K562 (cell line): ENCODE measurements at regions not wholly inside any gene's neighbourhood (a gene's known extent, or its start where the extent isn't known, plus 50 kb on each side); places are given as distances from the start of the nearest gene placed in this dataset.

ENCODE experiments used
- ATAC-seq: fragments of 200-7000 bp; cut with Tn5 transposase; 3 replicates; pipeline ENCODE4 v1.9.1; 2020; ENCODE audit warnings: moderate library complexity
- BruUV-seq: library from RNA; stranded (reverse); fragments of 400-500 nt; replicated peaks from 2 replicates; lab custom pipeline; 2021; lab: Mats Ljungman, UMichigan
- CTCF ChIA-PET: fragments of 300-600 bp; formaldehyde crosslinking; extraction: SDS; loops from one replicate; lab custom pipeline; 2021; ENCODE audit warnings: low intra/inter-chr PET ratio; lab: Yijun Ruan, JAX
- POLR2A ChIA-PET: fragments of 300-600, 350-650 bp; sonication (Branson Sonifier 250); formaldehyde crosslinking; extraction: SDS; loops from one replicate; lab custom pipeline; 2021; ENCODE audit warnings: antibody characterized with exemption, inconsistent platforms; lab: Yijun Ruan, JAX
- DNase-seq, 4 experiments: peaks; one replicate each; pipeline versions ENCODE4 v3.0.0 to v3.0.0-alpha.2; 2011 to 2018; ENCODE audit warnings: low spot score in 3 of 4, mixed read lengths in 3 of 4; ENCODE audit errors: extremely low read depth in 1 of 4
- FAIRE-seq: peaks from 2 replicates; lab custom pipeline; 2011; peaks lifted over from hg19 to GRCh38; lab: Jason Lieb, UNC
- H2AFZ ChIP-seq: 2 replicates; pipeline ENCODE4 v1.6.0; 2011; ENCODE audit warnings: low read depth, low read length, control low read depth, inconsistent platforms
- H3K27ac ChIP-seq: fragments of 200-600 bp; 3 replicates; pipeline ENCODE4 v1.8.0; 2011; ENCODE audit warnings: low read depth, mild to moderate bottlenecking, control low read depth, inconsistent platforms, low read length, moderate library complexity, mixed read lengths; ENCODE audit errors: extremely low read depth
- H3K27me3 ChIP-seq, 2 experiments: fragments of 300-600 bp in 1 of 2; 2 replicates in 1 of 2; 3 replicates in 1 of 2; pipeline versions ENCODE4 v1.6.0 to v1.8.0; 2011; ENCODE audit warnings: inconsistent platforms in 2 of 2, low read length in 2 of 2, mild to moderate bottlenecking in 1 of 2, mixed read lengths in 1 of 2, moderate library complexity in 1 of 2; ENCODE audit not compliant: control insufficient read depth in 2 of 2, insufficient read depth in 2 of 2
- H3K36me3 ChIP-seq: fragments of 300-600 bp; 3 replicates; pipeline ENCODE4 v1.8.0; 2011; ENCODE audit warnings: mild to moderate bottlenecking, low read length, inconsistent platforms; ENCODE audit not compliant: control insufficient read depth, insufficient read depth
- H3K4me1 ChIP-seq, 2 experiments: fragments of 200-600 bp in 1 of 2; replicated peaks in 1 of 2; 2 replicates in 1 of 2; 3 replicates in 1 of 2; pipeline versions ENCODE4 v1.5.1 to v1.8.0; 2011; ENCODE audit warnings: inconsistent platforms in 2 of 2, low read length in 2 of 2, mild to moderate bottlenecking in 1 of 2, mixed read lengths in 1 of 2, moderate library complexity in 1 of 2; ENCODE audit not compliant: control insufficient read depth in 2 of 2, insufficient read depth in 2 of 2
- H3K4me2 ChIP-seq: 2 replicates; pipeline ENCODE4 v1.6.1; 2011; ENCODE audit warnings: low read length, control low read depth, inconsistent platforms, mixed read lengths; ENCODE audit not compliant: insufficient read depth
- H3K4me3 ChIP-seq: fragments of 200-600 bp; sonication (generic), shearing (Covaris generic); 2 replicates; pipeline ENCODE4 v1.5.1; 2016; ENCODE audit warnings: control low read depth, inconsistent platforms
- H3K79me2 ChIP-seq: fragments of 200-600 bp; 3 replicates; pipeline ENCODE4 v1.8.0; 2011; ENCODE audit warnings: low read length, inconsistent platforms; ENCODE audit not compliant: control insufficient read depth, insufficient read depth
- H3K9ac ChIP-seq, 2 experiments: 2 replicates each; pipeline versions ENCODE4 v1.6.0 to v1.6.1; 2011; ENCODE audit warnings: low read depth in 2 of 2, low read length in 2 of 2, control low read depth in 1 of 2, inconsistent platforms in 1 of 2, mild to moderate bottlenecking in 1 of 2, mixed read lengths in 1 of 2; ENCODE audit not compliant: insufficient read depth in 1 of 2
- H3K9me1 ChIP-seq: one replicate; pipeline ENCODE4 v1.6.0; 2011; ENCODE audit warnings: inconsistent platforms, mild to moderate bottlenecking, low read length, moderate library complexity; ENCODE audit not compliant: control insufficient read depth, insufficient read depth
- H3K9me3 ChIP-seq: replicated peaks from 2 replicates; pipeline ENCODE4 v1.5.1; 2011; ENCODE audit warnings: low read depth, low read length, inconsistent platforms; ENCODE audit not compliant: control insufficient read depth, insufficient read depth
- H4K20me1 ChIP-seq: replicated peaks from 2 replicates; pipeline ENCODE4 v1.6.1; 2011; ENCODE audit warnings: low read length, inconsistent platforms, mixed read lengths; ENCODE audit not compliant: control insufficient read depth, insufficient read depth
- HSF4 ChIP-seq: fragments of 250-450 bp; sonication (Bioruptor Pico); IDR thresholded peaks from 2 replicates; pipeline ENCODE4 v2.1.2; 2022; ENCODE audit warnings: mild to moderate bottlenecking, moderate library complexity, borderline replicate concordance
- MECOM ChIP-seq: fragments of 250-450 bp; sonication (Bioruptor Pico); IDR thresholded peaks from 2 replicates; pipeline ENCODE4 v1.8.0; 2022; ENCODE audit warnings: inconsistent platforms
- SMAD2 ChIP-seq: fragments of 150-350 bp; IDR thresholded peaks from 2 replicates; pipeline ENCODE4 v1.6.1; 2014; ENCODE audit warnings: low read depth, mild to moderate bottlenecking, low read length
- SNRNP70 ChIP-seq: fragments of 200-400 bp; formaldehyde crosslinking; optimal IDR thresholded peaks from 2 replicates; pipeline ENCODE3; 2017; ENCODE audit warnings: low read depth, low read length
- STAT5B ChIP-seq: fragments of 250-450 bp; sonication (Bioruptor Pico); IDR thresholded peaks from 2 replicates; pipeline ENCODE4 v1.8.0; 2021; ENCODE audit warnings: mild to moderate bottlenecking, inconsistent platforms
- TCF3 ChIP-seq: sonication (generic); formaldehyde crosslinking; IDR thresholded peaks from 2 replicates; pipeline ENCODE4 v1.4.0; 2020; ENCODE audit warnings: mild to moderate bottlenecking, missing genetic modification reagents
- TRIM24 ChIP-seq, 2 experiments: fragments of 450-650 bp; IDR thresholded peaks; 2 replicates each; pipeline ENCODE4 v1.6.1; 2016
- ZBED1 ChIP-seq: IDR thresholded peaks from 2 replicates; pipeline ENCODE4 v1.6.1; 2014
- ZFPM2 ChIP-seq: fragments of 250-450 bp; sonication (Bioruptor Pico); IDR thresholded peaks from 2 replicates; pipeline ENCODE4 v1.5.1; 2022; ENCODE audit warnings: mild to moderate bottlenecking
- ZNF146 ChIP-seq: IDR thresholded peaks from one replicate; pipeline ENCODE4 v1.6.1; 2018; ENCODE audit warnings: missing compliant biosample characterization; ENCODE audit not compliant: unreplicated experiment
- ZNF224 ChIP-seq: sonication (generic); formaldehyde crosslinking; IDR thresholded peaks from 2 replicates; pipeline ENCODE4 v1.8.0; 2022; ENCODE audit warnings: mild to moderate bottlenecking, missing genetic modification reagents
- ZNF3 ChIP-seq: fragments of 250-450 bp; sonication (Bioruptor Pico); IDR thresholded peaks from 2 replicates; pipeline ENCODE4 v1.5.0; 2021; ENCODE audit warnings: mild to moderate bottlenecking, moderate library complexity
- ZNF384 ChIP-seq: IDR thresholded peaks from 2 replicates; pipeline ENCODE4 v1.6.1; 2012; ENCODE audit warnings: low read depth, low read length, improper control_type of control experiment
- ZNF408 ChIP-seq: fragments of 250-450 bp; sonication (Bioruptor Pico); IDR thresholded peaks from 2 replicates; pipeline ENCODE4 v1.4.0; 2020; ENCODE audit warnings: low read depth, mild to moderate bottlenecking, moderate library complexity
- WGBS: fragments of 100-300 bp; shearing (Covaris generic); methylation state at CpG from one replicate; pipeline ENCODE4 v1.1.6; 2016; ENCODE audit warnings: low coverage, mixed read lengths; ENCODE audit not compliant: insufficient coverage; ENCODE audit errors: missing lambda C conversion rate; 5-methylcytosine and 5-hydroxymethylcytosine counted together
- in situ Hi-C: fragments of 300-500 bp; cut with MboI; formaldehyde crosslinking; loops from 4 replicates; pipeline ENCODE4 v1.15.0; 2018; ENCODE audit warnings: inconsistent platforms, mixed read lengths
- intact Hi-C: fragments of 100-400 bp; cut with micrococcal nuclease; formaldehyde crosslinking; loops from 2 replicates; pipeline ENCODE4 v1.14.2; 2022

- no peaks in the 10 kb centered on the region for H3K9me3 ChIP-seq
- no peak overlapping the region for H3K4me3 ChIP-seq
- no TSS peak for BruUV-seq
- TF ChIP-seq ZNF146 (CRISPR knock-in tag) (no peak), ZBED1 (no peak), TCF3 (CRISPR knock-in tag) (no peak), TRIM24 (IDR thresholded peaks at IDR 0.05) (no peak), HSF4 (CRISPR knock-in tag) (no peak), ZFPM2 (CRISPR knock-in tag) (no peak), ZNF3 (CRISPR knock-in tag) (no peak), SNRNP70 (no peak), ZNF384 (no peak), MECOM (CRISPR knock-in tag) (no peak), STAT5B (no peak), ZNF408 (CRISPR knock-in tag) (no peak), SMAD2 (no peak), ZNF224 (CRISPR knock-in tag) (no peak)
- TF ChIP-seq, all 486 proteins: peak for 0
- Histone ChIP-seq H3K9ac (no peak overlapping the region), H3K4me1 (peaks cover 0 to 12% of the 10 kb centered on the region in 2 experiments; a peak in 3 of 5 replicates), H3K79me2 (no peaks in the 10 kb centered on the region), H3K27me3 (peaks cover 0 to 9% of the 10 kb centered on the region in 2 experiments; a peak in 2 of 5 replicates), H2AFZ (no peak overlapping the region), H3K4me2 (no peak overlapping the region), H4K20me1 (no peaks in the 10 kb centered on the region), H3K27ac (no peak overlapping the region), H3K9me1 (no peaks in the 10 kb centered on the region), H3K36me3 (no peaks in the 10 kb centered on the region)
- ChIA-PET POLR2A (interaction anchor here (1.0 to 1.6 kb wide), 4 partner anchors 9 to 129 kb away, joined by 3 to 7 read pairs (median 4); partner anchors contain the start of gene KLF6), CTCF (no interaction called here)
- DNase-seq (no peak), FAIRE-seq (no peak), ATAC-seq (no peak)
- intact Hi-C loops: no loop called here
- in situ Hi-C loops: no loop called here
- 21% methylated on average over 3 of the region's 3 CpGs for WGBS
Measured at GRCh38 chr10:3656214-3656613, 128.8 kb downstream of the KLF6 start.
